Sigmoid colon (tissue), 3 donors: ENCODE measurements at regions not wholly inside any gene's neighbourhood (a gene's known extent, or its start where the extent isn't known, plus 50 kb on each side); places are given as distances from the start of the nearest gene placed in this dataset.

Experiments
- CTCF ChIP-seq, 4 experiments: fragments of 450-650 bp in 3 of 4; fragments of 200-600 bp in 1 of 4; IDR thresholded peaks; one replicate each; pipeline ENCODE4 v1.5.1; 2016 to 2019; ENCODE audit warnings: antibody characterized with exemption in 4 of 4, mild to moderate bottlenecking in 3 of 4, moderate library complexity in 2 of 4
- POLR2A ChIP-seq, 2 donors: fragments of 450-650 bp; IDR thresholded peaks; one replicate each; pipeline ENCODE4 v1.6.1; 2016; ENCODE audit warnings: antibody characterized with exemption in 2 of 2, mild to moderate bottlenecking in 2 of 2, moderate library complexity in 2 of 2

DNA sequence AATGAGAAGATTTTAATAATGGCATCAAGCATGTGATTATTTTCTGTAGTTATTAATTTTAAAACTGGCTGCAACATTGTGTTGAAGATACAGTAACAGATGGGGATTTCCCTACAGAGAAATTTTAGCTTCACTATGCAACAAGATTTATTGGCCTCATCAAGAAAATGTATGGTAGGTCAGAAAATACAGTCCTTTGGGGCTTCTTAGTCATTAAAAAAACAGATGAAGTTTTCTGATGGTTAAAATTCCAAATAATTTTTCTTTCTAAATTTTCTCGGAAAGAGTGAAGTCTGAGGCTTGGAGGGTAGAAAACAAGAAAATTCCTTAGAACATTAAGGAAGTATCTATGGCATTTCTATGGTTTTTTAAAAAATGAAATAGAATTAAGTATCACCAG lies 1790.8 kb upstream of the PCDH20 start:
- TF ChIP-seq POLR2A (IDR thresholded peaks at IDR 0.05) (no peak), CTCF (IDR thresholded peaks at IDR 0.05) (no peak)
